M059J (cell line): ENCODE measurements at regions not wholly inside any gene's neighbourhood (a gene's known extent, or its start where the extent isn't known, plus 50 kb on each side); places are given as distances from the start of the nearest gene placed in this dataset.

Source experiments
- DNase-seq: peaks from one replicate; pipeline ENCODE4 v3.0.0-alpha.2; 2012; ENCODE audit warnings: low read depth

- no peak for DNase-seq
Observed at GRCh38 chr15:93649691-93650235, 560.8 kb upstream of the RGMA start.

- no peak for DNase-seq
Observed at GRCh38 chr15:93646193-93646592, 557.2 kb upstream of the RGMA start.

- DNase-seq = no peak
Observed at GRCh38 chr15:93645594-93645993, 556.6 kb upstream of the RGMA start.

GRCh38 chr15:93644595-93644994 is 555.6 kb upstream of the RGMA start:
- DNase-seq = no peak

- DNase-seq = no peak
Observed at GRCh38 chr15:93640411-93640962, 551.5 kb upstream of the RGMA start.

- no peak for DNase-seq
Observed at GRCh38 chr15:93631958-93632618, 543.1 kb upstream of the RGMA start.

GRCh38 chr15:93619597-93619996 is 530.6 kb upstream of the RGMA start:
- DNase-seq = no peak

GRCh38 chr15:93617443-93617842 is 528.4 kb upstream of the RGMA start:
- DNase-seq = no peak

- no peak for DNase-seq
Observed at GRCh38 chr15:93614386-93615104, 525.5 kb upstream of the RGMA start.

- DNase-seq = no peak
Observed at GRCh38 chr15:93613386-93613785, 524.4 kb upstream of the RGMA start.

GRCh38 chr15:93612953-93613352 is 523.9 kb upstream of the RGMA start:
- no peak for DNase-seq

- DNase-seq = no peak
Observed at GRCh38 chr15:93610944-93611343, 521.9 kb upstream of the RGMA start.

GRCh38 chr15:93608643-93609148 is 519.7 kb upstream of the RGMA start:
- DNase-seq = no peak

- DNase-seq = no peak
Observed at GRCh38 chr15:93603550-93603949, 514.5 kb upstream of the RGMA start.

GRCh38 chr15:93587059-93587521 is 498.1 kb upstream of the RGMA start:
- no peak for DNase-seq

GRCh38 chr15:93585012-93585411 is 496.0 kb upstream of the RGMA start:
- DNase-seq = no peak

GRCh38 chr15:93583968-93584367 is 495.0 kb upstream of the RGMA start:
- no peak for DNase-seq

GRCh38 chr15:93583552-93583951 is 494.5 kb upstream of the RGMA start:
- no peak for DNase-seq

GRCh38 chr15:93570527-93570926 is 481.5 kb upstream of the RGMA start:
- DNase-seq = no peak

- no peak for DNase-seq
Observed at GRCh38 chr15:93566762-93567161, 477.8 kb upstream of the RGMA start.

GRCh38 chr15:93565201-93565600 is 476.2 kb upstream of the RGMA start:
- no peak for DNase-seq

GRCh38 chr15:93563218-93563617 is 474.2 kb upstream of the RGMA start:
- DNase-seq = no peak
